T-helper 1 cell treated with Interleukin-12 subunit alpha and Interleukin-12 subunit beta and Interleukin-4 antibody, amounts not matched to agents 30 μg/mL and 1 μg/mL, for 36 hours (primary cell): ENCODE measurements at regions not wholly inside any gene's neighbourhood (a gene's known extent, or its start where the extent isn't known, plus 50 kb on each side); places are given as distances from the start of the nearest gene placed in this dataset.
A peak's percentile ranks its signal among the peaks of the same experiment; 100 is the strongest.

Experiments
- H3K27ac Mint-ChIP-seq: one replicate; pipeline ENCODE4 v1.8.0; 2021; ENCODE audit warnings: mild to moderate bottlenecking, mixed read lengths
- H3K27me3 Mint-ChIP-seq: one replicate; pipeline ENCODE4 v1.8.0; 2021; ENCODE audit warnings: low read depth, mixed read lengths
- H3K36me3 Mint-ChIP-seq: one replicate; pipeline ENCODE4 v1.8.0; 2021; ENCODE audit warnings: low read depth, mixed read lengths
- H3K4me1 Mint-ChIP-seq: one replicate; pipeline ENCODE4 v1.8.0; 2021; ENCODE audit warnings: low read depth, mixed read lengths
- H3K4me3 Mint-ChIP-seq: one replicate; pipeline ENCODE4 v1.8.0; 2021; ENCODE audit warnings: mild to moderate bottlenecking, moderate library complexity, mixed read lengths
- H3K9me3 Mint-ChIP-seq: one replicate; pipeline ENCODE4 v1.8.0; 2021; ENCODE audit warnings: mixed read lengths

- H3K27ac Mint-ChIP-seq, result peak overlapping the region; percentile 96
- peaks cover 66% of the 10 kb centered on the region for H3K4me1 Mint-ChIP-seq
- no peaks in the 10 kb centered on the region for H3K27me3 Mint-ChIP-seq
- peak overlapping the region; percentile 100 for H3K4me3 Mint-ChIP-seq
- no peaks in the 10 kb centered on the region for H3K9me3 Mint-ChIP-seq
- H3K36me3 Mint-ChIP-seq, result peaks cover 53% of the 10 kb centered on the region
These were observed 315.1 kb downstream of the SEC14L1 start for GRCh38 chr17:77455891-77456260.

GRCh38 chr17:77456271-77456950 lies 315.6 kb downstream of the SEC14L1 start:
- Mint-ChIP-seq H3K27me3 (no peaks in the 10 kb centered on the region), H3K4me3 (peak overlapping the region; percentile 100), H3K9me3 (no peaks in the 10 kb centered on the region), H3K36me3 (peaks cover 55% of the 10 kb centered on the region), H3K27ac (peak overlapping the region; percentile 96), H3K4me1 (peaks cover 69% of the 10 kb centered on the region)

GRCh38 chr17:77456951-77457548 lies 316.3 kb downstream of the SEC14L1 start:
- H3K4me3 Mint-ChIP-seq, result peak overlapping the region; percentile 100

GRCh38 chr17:77457572-77458201 lies 316.9 kb downstream of the SEC14L1 start:
- peaks cover 47% of the 10 kb centered on the region for H3K36me3 Mint-ChIP-seq
- peak overlapping the region; percentile 97 for H3K27ac Mint-ChIP-seq
- peaks cover 69% of the 10 kb centered on the region for H3K4me1 Mint-ChIP-seq
- H3K27me3 Mint-ChIP-seq, result no peaks in the 10 kb centered on the region
- no peaks in the 10 kb centered on the region for H3K9me3 Mint-ChIP-seq
- H3K4me3 Mint-ChIP-seq, result peak overlapping the region; percentile 100

More at GRCh38 chr17:77456951-77457548, 316.3 kb downstream of the SEC14L1 start:
- H3K9me3 Mint-ChIP-seq, result no peaks in the 10 kb centered on the region
- peaks cover 51% of the 10 kb centered on the region for H3K36me3 Mint-ChIP-seq
- peak overlapping the region; percentile 97 for H3K27ac Mint-ChIP-seq
- no peaks in the 10 kb centered on the region for H3K27me3 Mint-ChIP-seq
- peaks cover 69% of the 10 kb centered on the region for H3K4me1 Mint-ChIP-seq

GRCh38 chr17:77458202-77459017 lies 317.6 kb downstream of the SEC14L1 start:
- H3K4me1 Mint-ChIP-seq, result peaks cover 75% of the 10 kb centered on the region
- no peaks in the 10 kb centered on the region for H3K9me3 Mint-ChIP-seq
- peak overlapping the region; percentile 97 for H3K27ac Mint-ChIP-seq
- H3K27me3 Mint-ChIP-seq, result no peaks in the 10 kb centered on the region
- H3K4me3 Mint-ChIP-seq, result peak overlapping the region; percentile 100
- H3K36me3 Mint-ChIP-seq, result peaks cover 50% of the 10 kb centered on the region

GRCh38 chr17:77459018-77459755 lies 318.4 kb downstream of the SEC14L1 start:
- H3K9me3 Mint-ChIP-seq, result no peaks in the 10 kb centered on the region
- peaks cover 72% of the 10 kb centered on the region for H3K4me1 Mint-ChIP-seq
- H3K4me3 Mint-ChIP-seq, result peak overlapping the region; percentile 100
- H3K36me3 Mint-ChIP-seq, result peaks cover 43% of the 10 kb centered on the region
- H3K27me3 Mint-ChIP-seq, result no peaks in the 10 kb centered on the region
- H3K27ac Mint-ChIP-seq, result peak overlapping the region; percentile 97

GRCh38 chr17:77460514-77461046 lies 319.8 kb downstream of the SEC14L1 start:
- H3K36me3 Mint-ChIP-seq, result peaks cover 36% of the 10 kb centered on the region

GRCh38 chr17:77461277-77462057 lies 320.7 kb downstream of the SEC14L1 start:
- Mint-ChIP-seq H3K4me1 (peaks cover 70% of the 10 kb centered on the region), H3K9me3 (no peaks in the 10 kb centered on the region), H3K27me3 (no peaks in the 10 kb centered on the region), H3K27ac (peak overlapping the region; percentile 94), H3K36me3 (peaks cover 36% of the 10 kb centered on the region), H3K4me3 (peak overlapping the region; percentile 70)

More at GRCh38 chr17:77460514-77461046, 319.8 kb downstream of the SEC14L1 start:
- no peaks in the 10 kb centered on the region for H3K27me3 Mint-ChIP-seq
- no peaks in the 10 kb centered on the region for H3K9me3 Mint-ChIP-seq
- peaks cover 67% of the 10 kb centered on the region for H3K4me1 Mint-ChIP-seq
- H3K4me3 Mint-ChIP-seq, result peak overlapping the region; percentile 100
- peak overlapping the region; percentile 97 for H3K27ac Mint-ChIP-seq

- peaks cover 37% of the 10 kb centered on the region for H3K36me3 Mint-ChIP-seq
- peak overlapping the region; percentile 45 for H3K4me3 Mint-ChIP-seq
- H3K9me3 Mint-ChIP-seq, result no peaks in the 10 kb centered on the region
- H3K27ac Mint-ChIP-seq, result peak overlapping the region; percentile 94
- H3K4me1 Mint-ChIP-seq, result peaks cover 70% of the 10 kb centered on the region
- no peaks in the 10 kb centered on the region for H3K27me3 Mint-ChIP-seq
These were observed 321.3 kb downstream of the SEC14L1 start for GRCh38 chr17:77462090-77462489.

GRCh38 chr17:77462553-77463497 lies 322.1 kb downstream of the SEC14L1 start:
- peaks cover 32% of the 10 kb centered on the region for H3K36me3 Mint-ChIP-seq
- peaks cover 68% of the 10 kb centered on the region for H3K4me1 Mint-ChIP-seq
- no peaks in the 10 kb centered on the region for H3K27me3 Mint-ChIP-seq
- H3K4me3 Mint-ChIP-seq, result peak overlapping the region; percentile 57
- no peaks in the 10 kb centered on the region for H3K9me3 Mint-ChIP-seq
- peak overlapping the region; percentile 94 for H3K27ac Mint-ChIP-seq

- Mint-ChIP-seq H3K36me3 (peaks cover 39% of the 10 kb centered on the region), H3K9me3 (peaks cover 3% of the 10 kb centered on the region), H3K27me3 (no peaks in the 10 kb centered on the region), H3K4me3 (peak overlapping the region; percentile 62), H3K27ac (peak overlapping the region; percentile 80), H3K4me1 (peaks cover 67% of the 10 kb centered on the region)
These were observed 324.2 kb downstream of the SEC14L1 start for GRCh38 chr17:77464988-77465357.

GRCh38 chr17:77465358-77466041 lies 324.7 kb downstream of the SEC14L1 start:
- Mint-ChIP-seq H3K27me3 (no peaks in the 10 kb centered on the region), H3K4me1 (peaks cover 68% of the 10 kb centered on the region), H3K4me3 (peak overlapping the region; percentile 62), H3K27ac (peak overlapping the region; percentile 80), H3K36me3 (peaks cover 43% of the 10 kb centered on the region), H3K9me3 (peaks cover 5% of the 10 kb centered on the region)
